ENCODE measurements at regions not wholly inside any gene's neighbourhood (a gene's known extent, or its start where the extent isn't known, plus 50 kb on each side); places are given as distances from the start of the nearest gene placed in this dataset.

- no peak for TF ChIP-seq CTCF (conservative IDR thresholded peaks at IDR 0.05 in 1 of 2, IDR thresholded peaks at IDR 0.05 in 1 of 2; ENCODE audit: low read depth in 1 of 2, low read length in 2 of 2)
- no peak for TF ChIP-seq EZH2 (IDR thresholded peaks at IDR 0.05; ENCODE audit: low read length, missing control alignments)
Measured at GRCh38 chr13:31395090-31395489, 195.3 kb downstream of the B3GLCT start.

Measured in fibroblast of lung (primary cell).